ENCODE measurements at regions not wholly inside any gene's neighbourhood (a gene's known extent, or its start where the extent isn't known, plus 50 kb on each side); places are given as distances from the start of the nearest gene placed in this dataset.

- TF ChIP-seq CTCF (IDR thresholded peaks at IDR 0.05; ENCODE audit: low read depth, low read length, missing input control) = no peak
- TF ChIP-seq REST (IDR thresholded peaks at IDR 0.05) = no peak
- no peak for TF ChIP-seq MAX (IDR thresholded peaks at IDR 0.05)
- TF ChIP-seq ZBTB33 (IDR thresholded peaks at IDR 0.05) = no peak
- no peak for TF ChIP-seq YY1 (IDR thresholded peaks at IDR 0.05)
- TF ChIP-seq GABPA (IDR thresholded peaks at IDR 0.05 in 1 of 2, conservative IDR thresholded peaks at IDR 0.05 in 1 of 2) = no peak
- no peak for TF ChIP-seq ATF3 (IDR thresholded peaks at IDR 0.05)
- no peak for TF ChIP-seq RAD21 (IDR thresholded peaks at IDR 0.05)
- TF ChIP-seq TAF1 (conservative IDR thresholded peaks at IDR 0.05) = no peak
- no peak for TF ChIP-seq JUND (IDR thresholded peaks at IDR 0.05)
Measured at GRCh38 chr7:26506196-26506595, 214.5 kb downstream of the SNX10 start.
